NCI-H1417 treated with DMSO at 0.1 percent for 48 hours (cell line): ENCODE measurements at regions not wholly inside any gene's neighbourhood (a gene's known extent, or its start where the extent isn't known, plus 50 kb on each side); places are given as distances from the start of the nearest gene placed in this dataset.

Experiments
- DNase-seq: peaks from one replicate; lab custom pipeline; 2025; lab: John Stamatoyannopoulos, UW

GRCh38 chr1:11414926-11415538 is 63.9 kb upstream of the DISP3 start:
- DNase-seq: no peak

GRCh38 chr1:11417162-11417561 is 61.8 kb upstream of the DISP3 start:
- DNase-seq: no peak

- DNase-seq: no peak
These were observed 60.9 kb upstream of the DISP3 start for GRCh38 chr1:11418056-11418455.

GRCh38 chr1:11421443-11421842 is 57.5 kb upstream of the DISP3 start:
- no peak for DNase-seq

GRCh38 chr1:11422686-11423085 is 56.3 kb upstream of the DISP3 start:
- no peak for DNase-seq

- DNase-seq: no peak
These were observed 52.3 kb upstream of the DISP3 start for GRCh38 chr1:11426617-11427016.

- no peak for DNase-seq
These were observed 50.2 kb upstream of the DISP3 start for GRCh38 chr1:11428789-11429188.
